Liver (tissue), 8 donors: ENCODE measurements at regions not wholly inside any gene's neighbourhood (a gene's known extent, or its start where the extent isn't known, plus 50 kb on each side); places are given as distances from the start of the nearest gene placed in this dataset.

ENCODE experiments used
- DNase-seq: peaks from one replicate; pipeline ENCODE4 v3.0.0-alpha.2; 2017; ENCODE audit warnings: low spot score
- H3K27ac ChIP-seq, 2 donors: one replicate each; pipeline ENCODE4 v1.7.0; 2013; ENCODE audit warnings: inconsistent platforms in 2 of 2, low read length in 2 of 2, control low read depth in 1 of 2, low read depth in 1 of 2, mild to moderate bottlenecking in 1 of 2
- H3K27me3 ChIP-seq, 4 donors: one replicate each; pipeline versions ENCODE4 v1.6.1 to v1.7.0; 2013; ENCODE audit warnings: low read length in 3 of 4, inconsistent platforms in 1 of 4, mild to moderate bottlenecking in 1 of 4, moderate library complexity in 1 of 4; ENCODE audit not compliant: control insufficient read depth in 4 of 4, insufficient read depth in 4 of 4
- H3K36me3 ChIP-seq, 4 donors: one replicate each; pipeline versions ENCODE4 v1.6.1 to v1.7.0; 2013; ENCODE audit warnings: low read length in 3 of 4, mild to moderate bottlenecking in 3 of 4, low read depth in 1 of 4, moderate library complexity in 1 of 4; ENCODE audit not compliant: control insufficient read depth in 4 of 4, insufficient read depth in 3 of 4
- H3K4me1 ChIP-seq, 4 donors: one replicate each; pipeline versions ENCODE4 v1.6.1 to v1.7.0; 2013; ENCODE audit warnings: low read length in 3 of 4, mild to moderate bottlenecking in 3 of 4, moderate library complexity in 1 of 4; ENCODE audit not compliant: control insufficient read depth in 4 of 4, insufficient read depth in 4 of 4
- H3K4me3 ChIP-seq, 3 donors: one replicate each; pipeline versions ENCODE4 v1.6.1 to v1.7.0; 2013; ENCODE audit warnings: low read length in 3 of 3, control low read depth in 1 of 3, low read depth in 1 of 3, mild to moderate bottlenecking in 1 of 3
- H3K9ac ChIP-seq, 2 donors: one replicate each; pipeline ENCODE4 v1.7.0; 2013; ENCODE audit warnings: low read length in 2 of 2, mild to moderate bottlenecking in 2 of 2, moderate library complexity in 2 of 2, control low read depth in 1 of 2, low read depth in 1 of 2
- H3K9me3 ChIP-seq, 4 donors: one replicate each; pipeline versions ENCODE4 v1.6.1 to v1.7.0; 2013; ENCODE audit warnings: low read length in 3 of 4; ENCODE audit not compliant: control insufficient read depth in 4 of 4
- EGR1 ChIP-seq, 2 donors: IDR thresholded peaks; 2 replicates each; pipeline ENCODE4 v1.6.1; 2016 to 2018; ENCODE audit warnings: antibody characterized with exemption in 2 of 2, low read depth in 2 of 2
- FOXA2 ChIP-seq: IDR thresholded peaks from 2 replicates; pipeline ENCODE4 v1.6.1; 2016; ENCODE audit warnings: antibody characterized with exemption
- GABPA ChIP-seq, 2 donors: IDR thresholded peaks in 1 of 2; conservative IDR thresholded peaks in 1 of 2; 2 replicates each; pipeline ENCODE4 v1.6.1; 2016; ENCODE audit warnings: antibody characterized with exemption in 2 of 2, mild to moderate bottlenecking in 1 of 2, moderate library complexity in 1 of 2
- HNF4G ChIP-seq: IDR thresholded peaks from 2 replicates; pipeline ENCODE4 v1.6.1; 2016; ENCODE audit warnings: antibody characterized with exemption
- JUND ChIP-seq, 2 donors: IDR thresholded peaks; 2 replicates each; pipeline ENCODE4 v1.6.1; 2016; ENCODE audit warnings: antibody characterized with exemption in 2 of 2
- NR2F2 ChIP-seq: IDR thresholded peaks from 2 replicates; pipeline ENCODE4 v1.6.1; 2016; ENCODE audit warnings: antibody characterized with exemption
- RAD21 ChIP-seq, 2 donors: IDR thresholded peaks; 2 replicates each; pipeline ENCODE4 v1.6.1; 2016; ENCODE audit warnings: antibody characterized with exemption in 2 of 2, mild to moderate bottlenecking in 2 of 2
- SP1 ChIP-seq: IDR thresholded peaks from 2 replicates; pipeline ENCODE4 v1.6.1; 2018; ENCODE audit warnings: antibody characterized with exemption, mild to moderate bottlenecking
- YY1 ChIP-seq: IDR thresholded peaks from 2 replicates; pipeline ENCODE4 v1.6.1; 2016; ENCODE audit warnings: antibody characterized with exemption, mild to moderate bottlenecking
- WGBS: extraction: QIAGEN DNeasy Blood & Tissue Kit; methylation state at CpG from one replicate; pipeline ENCODE4 v1.1.7; 2013; 5-methylcytosine and 5-hydroxymethylcytosine counted together
- TF ChIP-seq, protein P1 (sequence below): fragments of 150-350 bp; IDR thresholded peaks from 2 replicates; pipeline ENCODE4 v1.5.1; 2017; ENCODE audit warnings: improper control_type of control experiment, low read depth, low read length; ENCODE audit not compliant: missing input control
- TF ChIP-seq, protein P2 (sequence below): IDR thresholded peaks from 2 replicates; pipeline ENCODE4 v1.6.1; 2016; ENCODE audit warnings: antibody characterized with exemption, mild to moderate bottlenecking
- TF ChIP-seq, protein P3 (sequence below): IDR thresholded peaks from 2 replicates; pipeline ENCODE4 v1.6.1; 2016; ENCODE audit warnings: antibody characterized with exemption
- donor health status: healthy.
- donor health status: healthy.
- donor health status: healthy.
- donor health status: healthy.
- donor health status: healthy.

- TF ChIP-seq, protein P1, sequence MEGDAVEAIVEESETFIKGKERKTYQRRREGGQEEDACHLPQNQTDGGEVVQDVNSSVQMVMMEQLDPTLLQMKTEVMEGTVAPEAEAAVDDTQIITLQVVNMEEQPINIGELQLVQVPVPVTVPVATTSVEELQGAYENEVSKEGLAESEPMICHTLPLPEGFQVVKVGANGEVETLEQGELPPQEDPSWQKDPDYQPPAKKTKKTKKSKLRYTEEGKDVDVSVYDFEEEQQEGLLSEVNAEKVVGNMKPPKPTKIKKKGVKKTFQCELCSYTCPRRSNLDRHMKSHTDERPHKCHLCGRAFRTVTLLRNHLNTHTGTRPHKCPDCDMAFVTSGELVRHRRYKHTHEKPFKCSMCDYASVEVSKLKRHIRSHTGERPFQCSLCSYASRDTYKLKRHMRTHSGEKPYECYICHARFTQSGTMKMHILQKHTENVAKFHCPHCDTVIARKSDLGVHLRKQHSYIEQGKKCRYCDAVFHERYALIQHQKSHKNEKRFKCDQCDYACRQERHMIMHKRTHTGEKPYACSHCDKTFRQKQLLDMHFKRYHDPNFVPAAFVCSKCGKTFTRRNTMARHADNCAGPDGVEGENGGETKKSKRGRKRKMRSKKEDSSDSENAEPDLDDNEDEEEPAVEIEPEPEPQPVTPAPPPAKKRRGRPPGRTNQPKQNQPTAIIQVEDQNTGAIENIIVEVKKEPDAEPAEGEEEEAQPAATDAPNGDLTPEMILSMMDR, result no peak
- no peak for TF ChIP-seq HNF4G
Measured at GRCh38 chr1:199767700-199768099, 259.8 kb upstream of the NR5A2 start (continued).

GRCh38 chr1:199774433-199775089, 252.9 kb upstream of the NR5A2 start:
- Histone ChIP-seq H3K27ac (no peak overlapping the region), H3K9me3 (no peaks in the 10 kb centered on the region), H3K27me3 (no peaks in the 10 kb centered on the region), H3K4me3 (no peak overlapping the region), H3K36me3 (no peaks in the 10 kb centered on the region), H3K4me1 (no peaks in the 10 kb centered on the region), H3K9ac (no peak overlapping the region)
- WGBS, result 72% methylated on average over 1 of the region's 1 CpG
- TF ChIP-seq RAD21 (IDR thresholded peaks at IDR 0.05) (no peak), SP1 (no peak), EGR1 (IDR thresholded peaks at IDR 0.05; ENCODE audit: low read depth in 2 of 2) (no peak), FOXA2 (no peak), YY1 (no peak), GABPA (IDR thresholded peaks at IDR 0.05 in 1 of 2, conservative IDR thresholded peaks at IDR 0.05 in 1 of 2) (no peak), NR2F2 (no peak), JUND (IDR thresholded peaks at IDR 0.05) (no peak)
- TF ChIP-seq, protein P2, sequence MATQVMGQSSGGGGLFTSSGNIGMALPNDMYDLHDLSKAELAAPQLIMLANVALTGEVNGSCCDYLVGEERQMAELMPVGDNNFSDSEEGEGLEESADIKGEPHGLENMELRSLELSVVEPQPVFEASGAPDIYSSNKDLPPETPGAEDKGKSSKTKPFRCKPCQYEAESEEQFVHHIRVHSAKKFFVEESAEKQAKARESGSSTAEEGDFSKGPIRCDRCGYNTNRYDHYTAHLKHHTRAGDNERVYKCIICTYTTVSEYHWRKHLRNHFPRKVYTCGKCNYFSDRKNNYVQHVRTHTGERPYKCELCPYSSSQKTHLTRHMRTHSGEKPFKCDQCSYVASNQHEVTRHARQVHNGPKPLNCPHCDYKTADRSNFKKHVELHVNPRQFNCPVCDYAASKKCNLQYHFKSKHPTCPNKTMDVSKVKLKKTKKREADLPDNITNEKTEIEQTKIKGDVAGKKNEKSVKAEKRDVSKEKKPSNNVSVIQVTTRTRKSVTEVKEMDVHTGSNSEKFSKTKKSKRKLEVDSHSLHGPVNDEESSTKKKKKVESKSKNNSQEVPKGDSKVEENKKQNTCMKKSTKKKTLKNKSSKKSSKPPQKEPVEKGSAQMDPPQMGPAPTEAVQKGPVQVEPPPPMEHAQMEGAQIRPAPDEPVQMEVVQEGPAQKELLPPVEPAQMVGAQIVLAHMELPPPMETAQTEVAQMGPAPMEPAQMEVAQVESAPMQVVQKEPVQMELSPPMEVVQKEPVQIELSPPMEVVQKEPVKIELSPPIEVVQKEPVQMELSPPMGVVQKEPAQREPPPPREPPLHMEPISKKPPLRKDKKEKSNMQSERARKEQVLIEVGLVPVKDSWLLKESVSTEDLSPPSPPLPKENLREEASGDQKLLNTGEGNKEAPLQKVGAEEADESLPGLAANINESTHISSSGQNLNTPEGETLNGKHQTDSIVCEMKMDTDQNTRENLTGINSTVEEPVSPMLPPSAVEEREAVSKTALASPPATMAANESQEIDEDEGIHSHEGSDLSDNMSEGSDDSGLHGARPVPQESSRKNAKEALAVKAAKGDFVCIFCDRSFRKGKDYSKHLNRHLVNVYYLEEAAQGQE, result no peak
- TF ChIP-seq, protein P1, result no peak
- TF ChIP-seq, protein P3, sequence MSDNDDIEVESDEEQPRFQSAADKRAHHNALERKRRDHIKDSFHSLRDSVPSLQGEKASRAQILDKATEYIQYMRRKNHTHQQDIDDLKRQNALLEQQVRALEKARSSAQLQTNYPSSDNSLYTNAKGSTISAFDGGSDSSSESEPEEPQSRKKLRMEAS, result no peak
- DNase-seq, result no peak
